ENCODE measurements at regions not wholly inside any gene's neighbourhood (a gene's known extent, or its start where the extent isn't known, plus 50 kb on each side); places are given as distances from the start of the nearest gene placed in this dataset.

GRCh38 chr9:118721923-118722322 lies 647.3 kb downstream of the BRINP1 start:
- DNase-seq, result no peak
- Histone ChIP-seq H3K9me3 (replicated peaks in 1 of 3) (no peaks in the 10 kb centered on the region), H3K4me1 (replicated peaks in 1 of 2) (no peaks in the 10 kb centered on the region), H3K27ac (no peak overlapping the region), H3K27me3 (no peaks in the 10 kb centered on the region), H3K36me3 (replicated peaks in 1 of 2) (no peaks in the 10 kb centered on the region), H3K4me3 (no peak overlapping the region)
- WGBS, 4 donors, result 44 to 55% (median 54%) methylated on average over 2 of the region's 2 CpGs
- no peak for TF ChIP-seq CTCF (IDR thresholded peaks at IDR 0.05)
- TF ChIP-seq POLR2A (IDR thresholded peaks at IDR 0.05), result no peak
- intact Hi-C loops (cut with DNase I), result no loop called here

- no peak overlapping the region for H3K27ac ChIP-seq
- 78 to 93% (median 93%) methylated on average over 2 of the region's 2 CpGs for WGBS, 4 donors
- H3K27me3 ChIP-seq, result no peaks in the 10 kb centered on the region
- TF ChIP-seq CTCF (IDR thresholded peaks at IDR 0.05), result no peak
- no peak for TF ChIP-seq POLR2A (IDR thresholded peaks at IDR 0.05)
- no peaks in the 10 kb centered on the region for H3K4me1 ChIP-seq (replicated peaks in 1 of 2)
- no peak overlapping the region for H3K4me3 ChIP-seq
- no peak for DNase-seq
- no peaks in the 10 kb centered on the region for H3K9me3 ChIP-seq (replicated peaks in 1 of 3)
- no peaks in the 10 kb centered on the region for H3K36me3 ChIP-seq (replicated peaks in 1 of 2)
- intact Hi-C loops (cut with DNase I), result no loop called here
Measured at GRCh38 chr9:118729981-118730380, 639.3 kb downstream of the BRINP1 start.

- H3K4me1 ChIP-seq (replicated peaks in 1 of 2), result no peaks in the 10 kb centered on the region
- 38 to 86% (median 75%) methylated on average over 1 of the region's 1 CpG for WGBS, 4 donors
- no peaks in the 10 kb centered on the region for H3K27me3 ChIP-seq
- TF ChIP-seq POLR2A (IDR thresholded peaks at IDR 0.05) (no peak), CTCF (IDR thresholded peaks at IDR 0.05) (no peak)
- intact Hi-C loops (cut with DNase I), result no loop called here
- no peak overlapping the region for H3K4me3 ChIP-seq
- H3K36me3 ChIP-seq (replicated peaks in 1 of 2), result no peaks in the 10 kb centered on the region
- H3K9me3 ChIP-seq (replicated peaks in 1 of 3), result peaks cover 0 to 4% (median 0%) of the 10 kb centered on the region in 3 donors
- DNase-seq, result no peak
- no peak overlapping the region for H3K27ac ChIP-seq
Measured at GRCh38 chr9:118732998-118733397, 636.2 kb downstream of the BRINP1 start.

DNA sequence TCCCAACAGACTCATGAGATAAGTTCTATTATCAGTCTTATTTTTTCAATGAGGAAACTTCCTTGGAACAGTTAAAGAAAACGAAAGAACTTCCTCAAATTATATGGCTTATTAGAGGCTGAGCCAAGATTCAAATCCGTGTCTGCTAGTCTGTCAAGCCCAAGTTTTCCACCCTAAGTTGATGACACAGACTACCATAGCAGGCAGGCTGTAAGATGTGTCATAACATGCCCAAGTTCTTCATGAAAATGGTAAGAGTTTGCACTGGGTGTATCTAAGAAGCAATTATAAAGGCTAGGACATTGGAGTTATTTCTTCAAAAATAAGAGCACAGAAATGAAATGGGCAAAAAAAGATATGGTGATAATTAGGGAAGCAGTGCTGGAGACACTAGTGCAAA lies 634.5 kb downstream of the BRINP1 start:
- WGBS, 4 donors, result 39 to 61% (median 43%) methylated on average over 2 of the region's 2 CpGs
- intact Hi-C loops (cut with DNase I), result no loop called here
- no peak overlapping the region for H3K4me3 ChIP-seq
- DNase-seq, result no peak
- no peak for TF ChIP-seq CTCF (IDR thresholded peaks at IDR 0.05)
- TF ChIP-seq POLR2A (IDR thresholded peaks at IDR 0.05), result no peak
- H3K36me3 ChIP-seq (replicated peaks in 1 of 2), result no peaks in the 10 kb centered on the region
- H3K27ac ChIP-seq, result no peak overlapping the region
- H3K27me3 ChIP-seq, result no peaks in the 10 kb centered on the region
- peaks cover 0 to 4% (median 0%) of the 10 kb centered on the region in 3 donors for H3K9me3 ChIP-seq (replicated peaks in 1 of 3)
- H3K4me1 ChIP-seq (replicated peaks in 1 of 2), result no peaks in the 10 kb centered on the region

All from adrenal gland (tissue), 9 donors.